ENCODE measurements at regions not wholly inside any gene's neighbourhood (a gene's known extent, or its start where the extent isn't known, plus 50 kb on each side); places are given as distances from the start of the nearest gene placed in this dataset.

DNA sequence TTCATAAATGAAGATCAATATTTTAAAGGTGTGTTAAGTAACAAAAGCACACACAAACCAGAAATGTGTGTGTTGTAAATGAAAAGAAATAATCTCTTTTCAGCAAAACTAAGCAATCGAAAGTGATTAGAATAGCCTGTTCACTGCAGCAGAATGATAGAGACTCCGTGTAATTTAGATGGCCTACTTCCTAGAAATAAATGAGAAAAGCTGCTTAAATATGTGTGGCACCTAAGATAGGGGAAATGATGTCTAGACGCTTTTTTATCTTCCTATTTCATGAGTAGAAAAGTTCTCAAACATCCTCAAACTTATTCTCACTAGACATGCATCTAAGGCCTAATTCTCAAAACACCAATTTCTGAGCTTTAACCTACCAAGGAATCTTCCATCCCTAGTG lies 124.7 kb upstream of the BRINP3 start:
- CTCF ChIA-PET, result no interaction called here
- DNase-seq (ENCODE audit: extremely low spot score), result no peak

GRCh38 chr1:190608282-190608681 lies 130.6 kb upstream of the BRINP3 start:
- CTCF ChIA-PET, result interaction anchor here (0.6 kb wide), 1 partner anchor 1027 kb away, joined by 5 read pairs; no protein-coding TSS in a partner anchor
- POLR2A ChIA-PET, result no interaction called here
- no peak for DNase-seq (ENCODE audit: extremely low spot score)
- TF ChIP-seq CTBP1 (IDR thresholded peaks at IDR 0.05; ENCODE audit: borderline replicate concordance), result no peak
- TF ChIP-seq ARNT (IDR thresholded peaks at IDR 0.05), result no peak
- TF ChIP-seq NFRKB (IDR thresholded peaks at IDR 0.05), result no peak
- no peak for TF ChIP-seq FOXM1 (IDR thresholded peaks at IDR 0.05; ENCODE audit: borderline replicate concordance)
- no peak for TF ChIP-seq TARDBP (IDR thresholded peaks at IDR 0.05)
- no peak for TF ChIP-seq FOXK2 (IDR thresholded peaks at IDR 0.05)
- no peak for TF ChIP-seq FOXA1 (IDR thresholded peaks at IDR 0.05)
- TF ChIP-seq SUZ12 (IDR thresholded peaks at IDR 0.05), result no peak
- TF ChIP-seq PKNOX1 (IDR thresholded peaks at IDR 0.05), result no peak
- no peak for TF ChIP-seq ELF4 (IDR thresholded peaks at IDR 0.05)
- TF ChIP-seq SP1 (IDR thresholded peaks at IDR 0.05), result no peak
- TF ChIP-seq BHLHE40 (IDR thresholded peaks at IDR 0.05; ENCODE audit: borderline replicate concordance), result no peak
- no peak for TF ChIP-seq ZNF384 (IDR thresholded peaks at IDR 0.05)
- no peak for TF ChIP-seq LEF1 (IDR thresholded peaks at IDR 0.05; ENCODE audit: borderline replicate concordance)
- TF ChIP-seq HDGF (IDR thresholded peaks at IDR 0.05; ENCODE audit: borderline replicate concordance), result no peak
- no peak for TF ChIP-seq L3MBTL2 (conservative IDR thresholded peaks at IDR 0.05)

More for the DNA sequence above, 124.7 kb upstream of the BRINP3 start:
- POLR2A ChIA-PET, result no interaction called here
- TF ChIP-seq L3MBTL2 (conservative IDR thresholded peaks at IDR 0.05), result no peak
- TF ChIP-seq LEF1 (IDR thresholded peaks at IDR 0.05; ENCODE audit: borderline replicate concordance), result no peak
- no peak for TF ChIP-seq TARDBP (IDR thresholded peaks at IDR 0.05)
- TF ChIP-seq PKNOX1 (IDR thresholded peaks at IDR 0.05), result no peak
- no peak for TF ChIP-seq NFRKB (IDR thresholded peaks at IDR 0.05)
- TF ChIP-seq ARNT (IDR thresholded peaks at IDR 0.05), result no peak
- no peak for TF ChIP-seq SP1 (IDR thresholded peaks at IDR 0.05)
- no peak for TF ChIP-seq ELF4 (IDR thresholded peaks at IDR 0.05)
- no peak for TF ChIP-seq FOXA1 (IDR thresholded peaks at IDR 0.05)
- TF ChIP-seq FOXM1 (IDR thresholded peaks at IDR 0.05; ENCODE audit: borderline replicate concordance), result no peak
- TF ChIP-seq FOXK2 (IDR thresholded peaks at IDR 0.05), result no peak
- no peak for TF ChIP-seq ZNF384 (IDR thresholded peaks at IDR 0.05)
- TF ChIP-seq BHLHE40 (IDR thresholded peaks at IDR 0.05; ENCODE audit: borderline replicate concordance), result no peak
- no peak for TF ChIP-seq HDGF (IDR thresholded peaks at IDR 0.05; ENCODE audit: borderline replicate concordance)
- TF ChIP-seq CTBP1 (IDR thresholded peaks at IDR 0.05; ENCODE audit: borderline replicate concordance), result no peak
- TF ChIP-seq SUZ12 (IDR thresholded peaks at IDR 0.05), result no peak

GRCh38 chr1:190615818-190616217 lies 138.2 kb upstream of the BRINP3 start:
- TF ChIP-seq FOXK2 (IDR thresholded peaks at IDR 0.05) (no peak), ARNT (IDR thresholded peaks at IDR 0.05) (no peak), SP1 (IDR thresholded peaks at IDR 0.05) (no peak), BHLHE40 (IDR thresholded peaks at IDR 0.05; ENCODE audit: borderline replicate concordance) (no peak), SUZ12 (IDR thresholded peaks at IDR 0.05) (no peak), NFRKB (IDR thresholded peaks at IDR 0.05) (no peak), FOXA1 (IDR thresholded peaks at IDR 0.05) (no peak), ELF4 (IDR thresholded peaks at IDR 0.05) (no peak), CTBP1 (IDR thresholded peaks at IDR 0.05; ENCODE audit: borderline replicate concordance) (no peak), PKNOX1 (IDR thresholded peaks at IDR 0.05) (no peak), FOXM1 (IDR thresholded peaks at IDR 0.05; ENCODE audit: borderline replicate concordance) (no peak), ZNF384 (IDR thresholded peaks at IDR 0.05) (no peak), TARDBP (IDR thresholded peaks at IDR 0.05) (no peak), HDGF (IDR thresholded peaks at IDR 0.05; ENCODE audit: borderline replicate concordance) (no peak), L3MBTL2 (conservative IDR thresholded peaks at IDR 0.05) (no peak), LEF1 (IDR thresholded peaks at IDR 0.05; ENCODE audit: borderline replicate concordance) (no peak)
- DNase-seq (ENCODE audit: extremely low spot score), result no peak
- ChIA-PET POLR2A (no interaction called here), CTCF (no interaction called here)

DNA sequence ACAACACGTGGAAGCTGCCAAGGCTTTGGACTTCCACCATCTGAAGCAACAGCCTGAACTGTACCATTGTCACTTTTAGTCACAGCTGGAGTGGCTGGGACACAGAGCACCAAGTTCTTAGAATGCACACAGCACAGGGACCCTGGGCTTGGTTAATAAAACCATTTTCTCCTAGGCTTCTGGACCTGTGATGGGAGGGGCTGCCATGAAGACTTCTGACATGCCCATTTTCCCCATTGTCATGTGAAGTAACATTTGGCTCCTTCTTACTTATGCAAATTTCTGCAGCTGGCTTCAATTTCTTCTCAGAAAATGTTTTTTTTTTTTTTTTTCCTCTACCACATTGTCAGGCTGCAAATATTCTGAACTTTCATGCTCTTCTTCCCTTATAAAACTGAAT lies 138.6 kb upstream of the BRINP3 start:
- TF ChIP-seq FOXA1 (IDR thresholded peaks at IDR 0.05) (no peak), NFRKB (IDR thresholded peaks at IDR 0.05) (no peak)
- CTCF ChIA-PET, result no interaction called here
- DNase-seq (ENCODE audit: extremely low spot score), result no peak
- POLR2A ChIA-PET, result no interaction called here

- TF ChIP-seq FOXA1 (IDR thresholded peaks at IDR 0.05) (no peak), CTBP1 (IDR thresholded peaks at IDR 0.05; ENCODE audit: borderline replicate concordance) (no peak), PKNOX1 (IDR thresholded peaks at IDR 0.05) (no peak), LEF1 (IDR thresholded peaks at IDR 0.05; ENCODE audit: borderline replicate concordance) (no peak), FOXK2 (IDR thresholded peaks at IDR 0.05) (no peak), FOXM1 (IDR thresholded peaks at IDR 0.05; ENCODE audit: borderline replicate concordance) (no peak), SP1 (IDR thresholded peaks at IDR 0.05) (no peak), ARNT (IDR thresholded peaks at IDR 0.05) (no peak), ELF4 (IDR thresholded peaks at IDR 0.05) (no peak), ZNF384 (IDR thresholded peaks at IDR 0.05) (no peak), NFRKB (IDR thresholded peaks at IDR 0.05) (no peak)
- DNase-seq (ENCODE audit: extremely low spot score), result no peak
- ChIA-PET POLR2A (no interaction called here), CTCF (no interaction called here)
These were observed 142.1 kb upstream of the BRINP3 start for GRCh38 chr1:190619724-190620123.

- CTCF ChIA-PET, result interaction anchor here (0.6 kb wide), 1 partner anchor 1881 kb away, joined by 4 read pairs; no protein-coding TSS in a partner anchor
- DNase-seq (ENCODE audit: extremely low spot score), result no peak
- POLR2A ChIA-PET, result no interaction called here
- no peak for TF ChIP-seq ELF4 (IDR thresholded peaks at IDR 0.05)
- TF ChIP-seq ARNT (IDR thresholded peaks at IDR 0.05), result no peak
- TF ChIP-seq HDGF (IDR thresholded peaks at IDR 0.05; ENCODE audit: borderline replicate concordance), result no peak
- TF ChIP-seq FOXM1 (IDR thresholded peaks at IDR 0.05; ENCODE audit: borderline replicate concordance), result no peak
- no peak for TF ChIP-seq SUZ12 (IDR thresholded peaks at IDR 0.05)
- no peak for TF ChIP-seq L3MBTL2 (conservative IDR thresholded peaks at IDR 0.05)
- TF ChIP-seq SP1 (IDR thresholded peaks at IDR 0.05), result no peak
- TF ChIP-seq LEF1 (IDR thresholded peaks at IDR 0.05; ENCODE audit: borderline replicate concordance), result no peak
- TF ChIP-seq PKNOX1 (IDR thresholded peaks at IDR 0.05), result no peak
- no peak for TF ChIP-seq FOXA1 (IDR thresholded peaks at IDR 0.05)
These were observed 155.8 kb upstream of the BRINP3 start for GRCh38 chr1:190633488-190633887.
